B cell (primary cell): ENCODE measurements at regions not wholly inside any gene's neighbourhood (a gene's known extent, or its start where the extent isn't known, plus 50 kb on each side); places are given as distances from the start of the nearest gene placed in this dataset.

ENCODE experiments used
- EZH2 ChIP-seq: IDR thresholded peaks from 2 replicates; pipeline ENCODE4 v1.6.1; 2012; ENCODE audit warnings: borderline replicate concordance, low read depth, mild to moderate bottlenecking, moderate library complexity, low read length; ENCODE audit not compliant: insufficient read depth, poor library complexity, severe bottlenecking
- TF ChIP-seq, protein P1 (sequence below): fragments of 200-600 bp; IDR thresholded peaks from one replicate; pipeline ENCODE4 v1.8.0; 2022; ENCODE audit warnings: antibody characterized with exemption, mild to moderate bottlenecking

DNA sequence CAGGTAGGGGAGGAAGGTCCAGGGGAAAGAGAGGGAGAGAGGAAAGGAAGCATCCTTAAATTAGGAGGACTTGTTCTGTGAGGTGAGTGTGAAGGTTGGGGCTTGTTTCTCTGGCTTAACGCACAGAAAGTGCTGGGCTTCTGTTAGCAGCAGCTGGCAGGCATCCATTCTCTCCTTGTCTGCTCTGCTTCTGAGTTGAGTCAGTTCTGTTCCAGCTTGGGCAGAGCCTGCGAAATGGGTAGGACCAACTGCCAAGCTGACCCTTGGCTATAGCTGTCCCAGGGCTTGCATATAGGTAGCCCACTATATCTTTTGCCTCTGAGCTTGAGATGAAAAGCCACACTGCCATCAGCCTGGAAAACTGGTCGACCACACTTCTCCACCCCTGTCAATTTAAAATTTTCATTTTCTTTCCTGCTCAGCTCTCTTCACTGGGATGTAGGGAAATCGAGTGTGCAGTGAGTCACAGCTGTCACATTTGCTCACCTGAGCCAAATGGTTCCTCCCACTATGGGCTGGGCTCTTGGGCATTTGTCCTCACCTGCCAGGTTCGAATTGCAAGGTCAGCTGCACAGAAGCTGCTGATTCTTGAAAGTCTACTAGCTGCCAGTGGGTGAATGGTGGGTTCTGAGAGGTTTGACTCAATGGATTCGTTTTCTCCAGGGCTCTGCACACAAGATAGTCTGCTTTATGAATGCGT is 256.4 kb upstream of the PWP1 start:
- TF ChIP-seq, protein P1, sequence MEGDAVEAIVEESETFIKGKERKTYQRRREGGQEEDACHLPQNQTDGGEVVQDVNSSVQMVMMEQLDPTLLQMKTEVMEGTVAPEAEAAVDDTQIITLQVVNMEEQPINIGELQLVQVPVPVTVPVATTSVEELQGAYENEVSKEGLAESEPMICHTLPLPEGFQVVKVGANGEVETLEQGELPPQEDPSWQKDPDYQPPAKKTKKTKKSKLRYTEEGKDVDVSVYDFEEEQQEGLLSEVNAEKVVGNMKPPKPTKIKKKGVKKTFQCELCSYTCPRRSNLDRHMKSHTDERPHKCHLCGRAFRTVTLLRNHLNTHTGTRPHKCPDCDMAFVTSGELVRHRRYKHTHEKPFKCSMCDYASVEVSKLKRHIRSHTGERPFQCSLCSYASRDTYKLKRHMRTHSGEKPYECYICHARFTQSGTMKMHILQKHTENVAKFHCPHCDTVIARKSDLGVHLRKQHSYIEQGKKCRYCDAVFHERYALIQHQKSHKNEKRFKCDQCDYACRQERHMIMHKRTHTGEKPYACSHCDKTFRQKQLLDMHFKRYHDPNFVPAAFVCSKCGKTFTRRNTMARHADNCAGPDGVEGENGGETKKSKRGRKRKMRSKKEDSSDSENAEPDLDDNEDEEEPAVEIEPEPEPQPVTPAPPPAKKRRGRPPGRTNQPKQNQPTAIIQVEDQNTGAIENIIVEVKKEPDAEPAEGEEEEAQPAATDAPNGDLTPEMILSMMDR = no peak
- TF ChIP-seq EZH2 = no peak
